PFSK-1 (cell line): ENCODE measurements at regions not wholly inside any gene's neighbourhood (a gene's known extent, or its start where the extent isn't known, plus 50 kb on each side); places are given as distances from the start of the nearest gene placed in this dataset.

Experiments
- FOXP2 ChIP-seq: optimal IDR thresholded peaks from 2 replicates; pipeline ENCODE3; 2011; ENCODE audit warnings: borderline replicate concordance, control low read depth, inconsistent platforms; ENCODE audit not compliant: insufficient read depth; ENCODE audit errors: extremely low read length, extremely low read depth
- POLR2AphosphoS5 ChIP-seq: IDR thresholded peaks from 2 replicates; pipeline ENCODE4 v1.6.1; 2012; ENCODE audit warnings: low read depth, mild to moderate bottlenecking, control low read depth, low read length, moderate library complexity
- REST ChIP-seq, 2 experiments: IDR thresholded peaks; 2 replicates each; pipeline versions ENCODE4 v1.6.1 to v1.8.0; 2011 to 2012; ENCODE audit warnings: low read depth in 2 of 2, low read length in 2 of 2, control low read depth in 1 of 2, inconsistent platforms in 1 of 2, mild to moderate bottlenecking in 1 of 2, moderate library complexity in 1 of 2; ENCODE audit not compliant: insufficient read depth in 1 of 2
- SIN3A ChIP-seq: IDR thresholded peaks from 2 replicates; pipeline ENCODE4 v1.6.1; 2012; ENCODE audit warnings: mild to moderate bottlenecking, low read length, moderate library complexity, borderline replicate concordance; ENCODE audit not compliant: insufficient read depth
- TAF1 ChIP-seq: IDR thresholded peaks from 2 replicates; pipeline ENCODE4 v1.6.1; 2012; ENCODE audit warnings: low read length, control low read depth, borderline replicate concordance; ENCODE audit not compliant: insufficient read depth

- TF ChIP-seq REST (IDR thresholded peaks at IDR 0.05; ENCODE audit: insufficient read depth in 1 of 2, low read depth in 2 of 2, low read length in 2 of 2): no peak
- TF ChIP-seq POLR2AphosphoS5: no peak
- TF ChIP-seq TAF1: no peak
- TF ChIP-seq SIN3A: no peak
- TF ChIP-seq FOXP2: no peak
These were observed 325.4 kb upstream of the PRDM1 start for GRCh38 chr6:105760746-105761145.
